HL-60 (cell line): ENCODE measurements at regions not wholly inside any gene's neighbourhood (a gene's known extent, or its start where the extent isn't known, plus 50 kb on each side); places are given as distances from the start of the nearest gene placed in this dataset.

ENCODE experiments used
- CTCF ChIP-seq: IDR thresholded peaks from one replicate; pipeline ENCODE4 v1.5.1; 2011; ENCODE audit warnings: low read length, control low read depth, inconsistent platforms; ENCODE audit not compliant: insufficient read depth
- GABPA ChIP-seq: IDR thresholded peaks from 2 replicates; pipeline ENCODE4 v1.6.1; 2012; ENCODE audit warnings: low read depth
- POLR2AphosphoS5 ChIP-seq: IDR thresholded peaks from 2 replicates; pipeline ENCODE4 v1.6.1; 2012; ENCODE audit warnings: low read depth
- REST ChIP-seq: IDR thresholded peaks from 2 replicates; pipeline ENCODE4 v1.6.1; 2012; ENCODE audit warnings: low read depth; ENCODE audit not compliant: insufficient replicate concordance
- SPI1 ChIP-seq: IDR thresholded peaks from 2 replicates; pipeline ENCODE4 v1.6.1; 2012; ENCODE audit warnings: low read depth, mild to moderate bottlenecking, borderline replicate concordance

- TF ChIP-seq CTCF (no peak), REST (no peak), POLR2AphosphoS5 (no peak), GABPA (no peak), SPI1 (no peak)
Measured at GRCh38 chr11:92357344-92357743, 132.7 kb downstream of the FAT3 start.
